Chondrocyte (in vitro differentiated cells): ENCODE measurements at regions not wholly inside any gene's neighbourhood (a gene's known extent, or its start where the extent isn't known, plus 50 kb on each side); places are given as distances from the start of the nearest gene placed in this dataset.
A peak's percentile ranks its signal among the peaks of the same experiment; 100 is the strongest.

Source experiments
- DNase-seq: peaks from one replicate; pipeline ENCODE4 v3.0.0; 2021; ENCODE audit warnings: mixed read lengths, low spot score
- H3K27ac Mint-ChIP-seq: one replicate; pipeline ENCODE4 v1.8.0; 2021; ENCODE audit warnings: mild to moderate bottlenecking, moderate library complexity, mixed read lengths; ENCODE audit not compliant: unreplicated experiment
- H3K27me3 Mint-ChIP-seq: 2 replicates; pipeline ENCODE4 v1.8.0; 2021; ENCODE audit warnings: low read depth, mixed read lengths
- H3K36me3 Mint-ChIP-seq: 2 replicates; pipeline ENCODE4 v1.8.0; 2021; ENCODE audit warnings: low read depth, mixed read lengths
- H3K4me1 Mint-ChIP-seq: 2 replicates; pipeline ENCODE4 v1.8.0; 2021; ENCODE audit warnings: low read depth, mild to moderate bottlenecking, mixed read lengths
- H3K4me3 Mint-ChIP-seq: one replicate; pipeline ENCODE4 v1.8.0; 2021; ENCODE audit warnings: mild to moderate bottlenecking, moderate library complexity, mixed read lengths; ENCODE audit not compliant: unreplicated experiment
- H3K9me3 Mint-ChIP-seq: 2 replicates; pipeline ENCODE4 v1.8.0; 2021; ENCODE audit warnings: low read depth, mixed read lengths
- TF ChIP-seq, protein P1 (sequence below): fragments of 200-600 bp; sonication (generic); IDR thresholded peaks from 2 replicates; pipeline ENCODE4 v1.5.0; 2021; ENCODE audit warnings: antibody characterized with exemption, mild to moderate bottlenecking, moderate library complexity

DNA sequence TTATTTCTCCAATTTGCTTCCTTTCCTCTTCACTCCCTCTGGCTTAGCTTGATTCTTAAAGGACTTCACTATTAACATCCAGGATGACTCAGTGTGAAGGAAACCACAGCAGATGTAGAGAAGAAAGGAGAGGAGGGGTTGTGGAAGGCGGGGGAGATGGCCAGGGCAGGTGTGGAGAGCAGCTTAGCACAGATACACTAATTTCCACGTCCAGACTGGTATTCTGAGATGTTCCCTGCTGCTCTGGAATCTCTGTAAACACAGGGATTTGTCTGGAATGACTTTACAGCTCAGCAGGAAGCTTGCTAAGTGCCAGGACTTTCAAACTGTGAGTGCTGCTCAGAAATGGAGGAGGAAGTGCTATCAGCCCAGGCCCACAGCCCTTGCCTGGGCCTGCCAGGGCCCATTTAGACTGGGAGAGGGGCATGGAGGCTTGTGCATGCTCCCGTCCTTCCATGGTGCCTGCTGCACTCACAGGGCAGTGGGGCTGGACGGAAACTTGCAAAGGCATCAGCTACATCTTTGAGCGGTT lies 202.5 kb upstream of the DDHD1 start:
- TF ChIP-seq, protein P1, sequence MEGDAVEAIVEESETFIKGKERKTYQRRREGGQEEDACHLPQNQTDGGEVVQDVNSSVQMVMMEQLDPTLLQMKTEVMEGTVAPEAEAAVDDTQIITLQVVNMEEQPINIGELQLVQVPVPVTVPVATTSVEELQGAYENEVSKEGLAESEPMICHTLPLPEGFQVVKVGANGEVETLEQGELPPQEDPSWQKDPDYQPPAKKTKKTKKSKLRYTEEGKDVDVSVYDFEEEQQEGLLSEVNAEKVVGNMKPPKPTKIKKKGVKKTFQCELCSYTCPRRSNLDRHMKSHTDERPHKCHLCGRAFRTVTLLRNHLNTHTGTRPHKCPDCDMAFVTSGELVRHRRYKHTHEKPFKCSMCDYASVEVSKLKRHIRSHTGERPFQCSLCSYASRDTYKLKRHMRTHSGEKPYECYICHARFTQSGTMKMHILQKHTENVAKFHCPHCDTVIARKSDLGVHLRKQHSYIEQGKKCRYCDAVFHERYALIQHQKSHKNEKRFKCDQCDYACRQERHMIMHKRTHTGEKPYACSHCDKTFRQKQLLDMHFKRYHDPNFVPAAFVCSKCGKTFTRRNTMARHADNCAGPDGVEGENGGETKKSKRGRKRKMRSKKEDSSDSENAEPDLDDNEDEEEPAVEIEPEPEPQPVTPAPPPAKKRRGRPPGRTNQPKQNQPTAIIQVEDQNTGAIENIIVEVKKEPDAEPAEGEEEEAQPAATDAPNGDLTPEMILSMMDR, result no peak
- DNase-seq, result no peak
- Mint-ChIP-seq H3K4me1 (peaks cover 40% of the 10 kb centered on the region), H3K9me3 (no peaks in the 10 kb centered on the region), H3K4me3 (no peak overlapping the region), H3K27ac (peak overlapping the region; percentile 85), H3K36me3 (no peaks in the 10 kb centered on the region), H3K27me3 (no peaks in the 10 kb centered on the region)

- no peak for DNase-seq
- H3K4me3 Mint-ChIP-seq, result no peak overlapping the region
- H3K27me3 Mint-ChIP-seq, result no peaks in the 10 kb centered on the region
- TF ChIP-seq, protein P1, result no peak
- no peaks in the 10 kb centered on the region for H3K36me3 Mint-ChIP-seq
- no peak overlapping the region for H3K27ac Mint-ChIP-seq
- H3K9me3 Mint-ChIP-seq, result no peaks in the 10 kb centered on the region
- H3K4me1 Mint-ChIP-seq, result peaks cover 47% of the 10 kb centered on the region
Measured at GRCh38 chr14:53354336-53354735, 201.2 kb upstream of the DDHD1 start.

DNA sequence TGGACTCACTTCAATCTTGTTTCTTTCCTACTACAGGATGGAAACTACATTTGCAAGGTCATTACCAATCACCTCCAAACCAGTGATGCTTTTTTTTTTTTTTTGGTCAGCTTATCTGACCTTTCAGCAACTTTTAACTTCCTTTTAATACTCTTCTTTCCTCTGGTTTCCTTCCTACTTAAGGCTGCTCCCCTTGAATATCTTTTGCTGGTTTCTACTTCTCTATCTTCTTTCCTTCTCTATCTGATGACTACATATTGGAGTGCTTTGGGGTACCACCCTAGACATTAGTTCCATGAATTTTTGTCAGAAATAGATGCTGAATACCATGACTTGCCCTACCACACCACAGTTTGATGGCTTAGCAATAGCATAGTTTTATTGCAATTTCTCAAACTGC lies 197.7 kb upstream of the DDHD1 start:
- no peak overlapping the region for H3K4me3 Mint-ChIP-seq

GRCh38 chr14:53350429-53350828 lies 197.3 kb upstream of the DDHD1 start:
- DNase-seq, result no peak
- no peak overlapping the region for H3K4me3 Mint-ChIP-seq
- peak overlapping the region; percentile 22 for H3K27ac Mint-ChIP-seq
- H3K27me3 Mint-ChIP-seq, result no peaks in the 10 kb centered on the region
- peaks cover 36% of the 10 kb centered on the region for H3K4me1 Mint-ChIP-seq
- no peaks in the 10 kb centered on the region for H3K9me3 Mint-ChIP-seq
- H3K36me3 Mint-ChIP-seq, result no peaks in the 10 kb centered on the region
- TF ChIP-seq, protein P1, result no peak

More for the DNA sequence above, 197.7 kb upstream of the DDHD1 start:
- Mint-ChIP-seq H3K27me3 (no peaks in the 10 kb centered on the region), H3K4me1 (peaks cover 40% of the 10 kb centered on the region), H3K36me3 (no peaks in the 10 kb centered on the region), H3K27ac (peak overlapping the region; percentile 22), H3K9me3 (no peaks in the 10 kb centered on the region)
- DNase-seq, result no peak
- TF ChIP-seq, protein P1, result no peak

- Mint-ChIP-seq H3K27ac (no peak overlapping the region), H3K4me1 (peaks cover 20% of the 10 kb centered on the region), H3K9me3 (no peaks in the 10 kb centered on the region), H3K36me3 (no peaks in the 10 kb centered on the region), H3K27me3 (no peaks in the 10 kb centered on the region), H3K4me3 (no peak overlapping the region)
- DNase-seq, result no peak
- TF ChIP-seq, protein P1, result peak; percentile 23
Measured at GRCh38 chr14:53346988-53347387, 193.9 kb upstream of the DDHD1 start.
